Activated CD4-positive, alpha-beta T cell treated with anti-CD3 and anti-CD28 coated beads, Interleukin-2, Interleukin-4, amounts not matched to agents 100 ng/mL and 50 ng/mL, durations not matched to agents 16 hours and 8 hours (primary cell): ENCODE measurements at regions not wholly inside any gene's neighbourhood (a gene's known extent, or its start where the extent isn't known, plus 50 kb on each side); places are given as distances from the start of the nearest gene placed in this dataset.
"Not testable (repeated sequence)": the region's sequence is repeated elsewhere in the genome, so short reads cannot be mapped to it uniquely, and the experiment has no call there.

Source experiments
- DNase-seq: peaks from one replicate; pipeline ENCODE4 v3.0.0-alpha.2; 2020; ENCODE audit warnings: low spot score

GRCh38 chr16:86889054-86889366, 310.7 kb downstream of the FOXL1 start:
- DNase-seq: not testable (repeated sequence)

- no peak for DNase-seq
Observed at GRCh38 chr16:86889974-86890373, 311.6 kb downstream of the FOXL1 start.

- DNase-seq: no peak
Observed at GRCh38 chr16:86891121-86891520, 312.8 kb downstream of the FOXL1 start.

DNA sequence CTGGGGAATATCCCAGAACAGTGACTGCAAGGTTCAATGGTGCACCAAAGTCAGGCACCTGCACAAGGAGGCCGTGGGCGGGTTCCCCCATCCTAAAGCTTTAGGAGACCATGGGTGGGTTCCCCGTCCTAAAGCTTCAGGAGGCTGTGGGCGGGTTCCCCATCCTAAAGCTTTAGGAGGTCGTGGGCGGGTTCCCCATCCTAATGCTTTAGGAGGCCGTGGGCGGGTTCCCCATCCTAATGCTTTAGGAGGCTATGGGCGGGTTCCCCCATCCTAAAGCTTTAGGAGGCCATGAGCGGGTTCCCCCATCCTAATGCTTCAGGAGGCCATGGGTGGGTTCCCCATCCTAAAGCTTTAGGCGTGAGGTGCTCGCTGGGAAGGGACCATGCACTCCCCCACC, 313.3 kb downstream of the FOXL1 start:
- no peak for DNase-seq

GRCh38 chr16:86892509-86892908, 314.2 kb downstream of the FOXL1 start:
- DNase-seq: no peak

DNA sequence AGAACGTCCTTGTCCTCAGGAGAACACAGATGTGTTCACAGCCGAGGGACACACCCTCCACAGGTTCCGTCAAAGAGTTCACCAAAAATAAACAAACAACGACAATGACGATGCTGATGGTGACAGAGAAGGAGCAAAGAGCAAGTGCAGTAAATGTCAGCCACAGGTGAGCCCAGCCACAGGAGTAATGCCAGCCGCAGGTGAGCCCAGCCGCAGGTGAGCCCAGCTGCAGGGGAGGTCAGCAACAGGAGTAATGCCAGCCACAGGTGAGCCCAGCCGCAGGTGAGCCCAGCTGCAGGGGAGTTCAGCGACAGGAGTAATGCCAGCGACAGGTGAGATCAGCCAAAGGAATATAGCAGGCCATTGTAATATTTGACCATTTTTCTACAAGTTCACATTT, 315.2 kb downstream of the FOXL1 start:
- no peak for DNase-seq

GRCh38 chr16:86894029-86894567, 315.7 kb downstream of the FOXL1 start:
- no peak for DNase-seq

DNA sequence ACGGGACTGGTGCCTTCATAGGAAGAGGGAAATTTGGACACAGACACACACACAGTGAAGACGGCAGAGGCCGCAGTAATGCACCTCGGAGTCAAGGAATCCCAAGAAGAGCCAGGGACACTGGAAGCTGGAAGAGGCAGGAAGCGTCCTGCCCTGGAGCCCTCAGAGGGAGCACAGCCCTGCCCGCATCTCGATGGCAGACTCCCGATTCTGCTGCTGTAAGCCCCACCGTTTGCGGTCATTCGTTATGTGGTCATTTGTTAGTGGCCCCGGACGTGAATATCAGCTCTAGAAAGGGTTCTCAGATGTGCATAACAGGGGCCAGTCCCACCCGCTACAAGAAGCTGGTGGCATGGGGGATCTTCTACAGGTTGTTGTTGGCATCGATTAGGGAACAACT, 316.6 kb downstream of the FOXL1 start:
- no peak for DNase-seq

GRCh38 chr16:86895606-86896005, 317.3 kb downstream of the FOXL1 start:
- DNase-seq: no peak

DNA sequence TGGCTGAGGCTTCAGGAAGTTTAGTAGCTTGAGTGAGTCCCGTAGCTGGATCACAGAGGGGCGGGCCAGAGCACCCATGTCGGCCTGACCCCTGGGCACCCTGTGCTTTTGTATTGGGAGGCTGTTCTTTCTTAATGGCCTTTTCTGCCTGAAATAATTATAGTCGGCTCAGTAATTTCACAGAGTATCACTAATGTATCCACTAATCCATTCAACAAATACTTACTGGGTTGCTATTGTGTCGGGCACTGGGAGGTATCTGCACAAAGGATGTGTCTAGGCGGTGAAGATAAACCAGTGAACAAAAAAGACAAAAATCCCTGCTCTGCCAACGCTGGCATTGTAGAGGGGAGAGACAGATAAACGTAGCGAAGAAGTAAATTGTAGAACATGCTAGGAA, 318.6 kb downstream of the FOXL1 start:
- DNase-seq: no peak

DNA sequence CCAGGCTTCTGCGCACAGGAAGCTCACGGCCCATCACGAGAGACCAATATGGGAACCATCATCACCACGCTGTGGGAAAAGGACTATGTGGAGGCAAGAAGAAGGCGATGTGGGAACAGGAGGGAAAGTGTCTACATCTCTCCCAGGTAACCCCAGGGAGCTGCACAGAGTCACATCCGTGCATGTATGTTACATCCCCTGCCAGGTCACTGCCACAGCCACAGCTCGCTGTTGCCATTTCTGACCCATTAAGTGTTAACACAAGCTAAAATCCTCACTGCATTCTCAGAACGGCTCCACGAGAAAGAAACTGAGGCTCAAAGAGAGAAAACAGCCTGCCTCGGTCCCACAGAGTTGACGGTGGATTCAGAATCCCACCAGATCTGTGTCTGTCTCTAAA, 319.1 kb downstream of the FOXL1 start:
- DNase-seq: no peak

DNA sequence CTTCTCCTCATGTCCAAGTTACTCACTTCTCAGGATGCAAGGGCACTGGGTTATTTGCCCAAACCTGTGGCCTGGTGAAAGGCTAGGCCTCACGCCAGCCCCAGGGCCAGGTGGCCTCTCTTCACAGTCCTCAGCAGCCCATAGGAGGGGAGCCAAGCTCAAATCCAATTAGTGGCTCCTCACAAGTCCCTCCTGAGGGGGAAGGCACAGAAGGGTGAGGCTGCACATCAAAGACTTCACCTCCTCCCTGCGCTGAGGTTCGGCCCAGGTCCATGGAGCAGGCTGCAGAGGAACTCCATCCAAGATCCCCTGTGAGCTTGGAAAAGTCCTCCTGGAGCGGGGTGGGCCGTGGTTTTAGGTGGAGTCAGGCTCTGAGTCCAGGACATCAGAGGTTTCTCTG, 320.0 kb downstream of the FOXL1 start:
- no peak for DNase-seq

GRCh38 chr16:86899151-86899550, 320.8 kb downstream of the FOXL1 start:
- DNase-seq: no peak

- DNase-seq: no peak
Observed at GRCh38 chr16:86899757-86900156, 321.4 kb downstream of the FOXL1 start.

- DNase-seq: no peak
Observed at GRCh38 chr16:86901483-86901882, 323.1 kb downstream of the FOXL1 start.

- DNase-seq: no peak
Observed at GRCh38 chr16:86902656-86903001, 324.3 kb downstream of the FOXL1 start.

GRCh38 chr16:86903068-86903467, 324.7 kb downstream of the FOXL1 start:
- DNase-seq: no peak

DNA sequence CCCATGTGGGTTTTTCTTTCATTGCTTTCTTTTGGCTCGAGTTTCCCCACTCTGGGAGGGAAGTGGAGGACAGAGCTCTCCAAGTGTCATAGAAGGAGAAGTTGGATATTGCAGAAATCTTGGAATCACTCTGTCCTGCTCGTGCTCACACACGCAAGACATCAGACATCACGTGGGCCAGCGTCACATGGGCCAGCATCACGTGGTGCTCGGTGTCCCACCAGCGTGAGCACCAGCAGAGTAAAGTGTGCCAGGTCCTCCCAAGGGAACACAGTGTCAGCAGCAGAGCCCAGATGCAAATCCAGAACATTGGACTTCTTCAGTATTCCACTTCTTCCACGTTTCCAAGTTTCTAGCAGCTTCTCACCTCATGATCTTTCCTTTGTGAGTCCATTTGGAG, 327.0 kb downstream of the FOXL1 start:
- DNase-seq: no peak

DNA sequence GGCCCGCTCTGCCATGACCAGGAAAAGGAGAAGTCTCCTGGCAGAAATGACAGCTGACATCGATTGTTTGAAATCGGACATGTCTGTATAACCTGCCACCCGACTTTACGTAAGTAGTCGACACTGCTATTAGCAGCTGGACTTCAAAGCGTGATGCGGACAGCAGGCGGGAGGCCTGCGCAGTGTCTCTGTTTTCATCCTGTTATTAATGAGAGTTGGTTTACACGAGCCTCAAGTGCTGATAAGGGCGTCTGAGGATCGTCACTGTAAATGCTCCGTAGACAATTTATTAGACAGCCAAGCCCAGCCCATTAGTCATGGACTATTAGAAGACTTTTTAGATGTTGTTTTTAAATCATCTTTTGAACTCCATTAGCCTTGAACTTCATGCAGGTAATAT, 328.3 kb downstream of the FOXL1 start:
- DNase-seq: no peak

- no peak for DNase-seq
Observed at GRCh38 chr16:86909359-86910160, 331.2 kb downstream of the FOXL1 start.

DNA sequence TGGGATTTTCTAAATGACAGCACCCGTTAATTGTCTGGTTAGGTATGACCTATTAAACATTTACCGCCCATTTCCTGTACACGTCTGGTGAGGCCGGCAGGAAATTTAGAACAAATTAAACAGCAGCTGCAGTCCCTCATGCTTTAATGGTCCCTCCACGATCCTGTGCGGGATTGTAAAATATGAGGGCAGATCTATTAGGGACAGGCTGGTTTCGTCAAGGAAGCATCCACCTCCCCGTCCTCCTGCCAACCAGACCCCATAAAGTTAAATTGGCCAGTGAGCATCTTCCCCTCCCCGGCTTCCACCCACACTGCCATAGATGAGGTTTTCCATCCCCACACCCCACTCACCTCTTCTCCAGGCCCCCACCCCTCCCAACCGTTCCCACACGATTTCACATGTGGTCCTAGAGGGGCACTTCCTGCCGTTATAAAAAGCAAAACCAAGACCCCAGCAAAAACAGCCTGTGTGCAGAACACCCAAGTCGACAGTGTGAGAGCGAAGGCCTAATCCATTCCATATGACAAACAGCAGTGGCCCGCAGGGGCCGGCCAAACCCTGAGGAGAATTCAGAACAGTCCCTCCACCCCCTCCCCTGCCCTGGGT, 331.9 kb downstream of the FOXL1 start:
- no peak for DNase-seq

DNA sequence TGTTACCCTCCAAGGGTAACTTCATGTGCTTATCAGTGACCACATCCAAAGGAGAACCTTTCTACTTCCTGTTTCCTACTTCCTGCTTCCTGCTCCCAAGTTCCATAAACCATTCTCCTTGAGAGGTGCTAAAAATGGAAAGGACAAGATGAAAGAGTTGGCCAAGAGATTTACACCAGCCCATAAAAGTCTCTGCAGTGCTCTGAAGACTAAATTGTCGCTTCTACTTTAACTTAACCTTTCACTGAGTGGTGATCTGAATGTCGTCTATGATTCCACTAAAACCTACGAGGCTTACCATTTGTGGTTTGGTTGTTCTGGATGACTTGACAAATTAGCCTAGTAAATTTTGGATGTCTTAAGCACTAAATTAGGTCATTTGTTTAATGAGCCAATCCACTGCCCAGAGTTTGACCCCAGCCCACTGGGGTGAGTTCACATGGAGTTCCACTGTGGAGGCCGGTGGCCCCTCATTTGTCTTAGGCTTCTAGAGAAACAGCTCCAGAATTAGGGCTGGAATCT, 333.1 kb downstream of the FOXL1 start:
- no peak for DNase-seq

- no peak for DNase-seq
Observed at GRCh38 chr16:86913886-86914285, 335.5 kb downstream of the FOXL1 start.
